GM19463 (cell line): ENCODE measurements at regions not wholly inside any gene's neighbourhood (a gene's known extent, or its start where the extent isn't known, plus 50 kb on each side); places are given as distances from the start of the nearest gene placed in this dataset.

Experiments
- ATAC-seq: cut with Tn5 transposase; IDR thresholded peaks from one replicate; pipeline ENCODE4 v1.9.1; 2021; ENCODE audit warnings: mild to moderate bottlenecking, moderate library complexity; ENCODE audit not compliant: unreplicated experiment

GRCh38 chr13:22693691-22694090 lies 487.1 kb upstream of the SGCG start:
- no peak for ATAC-seq

DNA sequence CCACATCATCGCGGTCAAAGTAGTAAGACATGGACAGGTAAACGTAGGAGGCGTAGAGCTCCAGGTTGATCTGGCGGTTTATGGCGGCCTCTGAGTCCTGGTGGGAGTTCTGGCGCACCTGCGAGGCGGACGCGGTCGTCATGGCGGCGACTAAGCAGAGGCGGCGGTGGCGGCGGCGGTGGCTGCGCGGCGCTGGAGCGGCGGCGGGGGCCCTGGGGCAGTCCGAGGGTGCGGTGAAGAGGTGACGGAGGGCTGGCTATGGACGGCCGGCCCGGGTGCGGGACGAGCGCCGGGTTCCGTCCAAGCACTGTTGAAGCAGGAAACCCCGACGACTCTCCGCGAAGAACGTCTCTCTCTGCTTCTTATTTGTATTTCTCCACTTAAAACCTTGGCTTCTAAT lies 484.3 kb upstream of the SGCG start:
- ATAC-seq: no peak

GRCh38 chr13:22698467-22698866 lies 482.3 kb upstream of the SGCG start:
- ATAC-seq: no peak

DNA sequence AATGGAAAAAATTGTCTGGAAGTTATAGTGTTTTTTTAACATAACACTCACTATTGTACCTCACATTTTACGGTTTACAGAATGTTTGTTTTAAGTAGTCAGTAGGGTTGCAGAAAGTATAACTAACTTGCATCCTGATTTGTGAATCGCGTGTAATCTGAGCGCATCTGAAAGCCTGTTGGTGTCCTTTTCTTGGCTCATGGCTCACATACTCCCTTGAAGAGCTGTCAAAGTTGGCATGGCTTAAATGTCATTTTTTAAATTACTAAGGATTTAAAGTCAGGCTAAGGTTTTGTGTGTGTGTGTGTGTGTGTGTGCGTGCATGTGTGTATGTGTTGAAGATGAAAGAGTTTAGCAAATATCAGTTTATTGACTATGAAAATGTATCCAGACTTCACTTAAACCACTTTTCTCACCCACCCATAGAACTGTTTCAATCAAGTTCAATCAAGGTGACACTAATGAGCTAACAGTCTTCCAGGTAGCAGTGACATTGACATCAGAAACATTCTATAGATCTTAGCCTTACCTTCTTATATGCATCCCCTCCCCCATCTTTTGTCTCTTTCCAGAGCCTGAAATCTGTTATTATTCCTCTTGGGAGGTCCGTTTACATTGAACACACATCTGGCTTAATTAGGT lies 480.4 kb upstream of the SGCG start:
- ATAC-seq: no peak

GRCh38 chr13:22703601-22704209 lies 477.1 kb upstream of the SGCG start:
- ATAC-seq: no peak

- no peak for ATAC-seq
Measured at GRCh38 chr13:22707946-22708345, 472.8 kb upstream of the SGCG start.

DNA sequence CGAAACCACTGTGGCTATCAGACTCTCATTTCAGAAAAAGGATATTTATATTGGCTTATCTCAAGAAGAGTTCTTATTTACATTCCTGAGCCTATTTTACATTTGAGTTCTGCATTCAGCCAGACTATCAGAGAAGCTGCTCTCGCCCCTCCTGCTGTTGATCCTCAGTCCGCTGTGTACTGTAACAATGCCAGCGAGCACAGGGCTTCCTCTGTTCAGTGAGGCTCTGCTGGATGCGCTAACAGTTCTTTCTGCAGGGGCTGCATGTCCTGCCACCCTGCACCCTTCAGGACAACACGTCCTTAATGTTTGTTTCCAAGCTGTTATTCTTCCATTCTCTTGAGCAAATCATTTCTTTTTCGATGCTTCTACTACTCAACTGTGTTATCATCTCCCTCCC lies 463.7 kb upstream of the SGCG start:
- no peak for ATAC-seq

DNA sequence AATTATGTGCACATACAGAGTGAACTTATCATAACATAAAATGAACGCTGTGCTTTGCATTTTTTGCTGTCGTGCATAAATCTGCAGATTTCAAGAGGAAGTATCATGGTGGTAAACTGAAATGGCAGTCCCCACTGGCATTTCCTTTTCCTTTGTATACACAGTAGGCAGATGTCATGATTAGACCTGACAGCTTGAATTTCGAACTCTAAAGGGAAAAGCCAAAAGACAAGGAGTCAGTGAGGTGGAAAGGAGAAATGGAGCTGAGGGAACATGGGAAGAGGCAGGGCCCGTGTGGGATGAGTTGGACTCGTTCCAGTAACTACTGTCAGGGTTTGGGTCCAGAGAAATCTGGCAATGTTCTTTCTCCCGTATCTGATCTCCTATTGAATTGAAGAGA lies 454.1 kb upstream of the SGCG start:
- no peak for ATAC-seq

GRCh38 chr13:22735011-22735995 lies 445.5 kb upstream of the SGCG start:
- no peak for ATAC-seq

- no peak for ATAC-seq
Measured at GRCh38 chr13:22736084-22736767, 444.6 kb upstream of the SGCG start.

GRCh38 chr13:22736768-22737092 lies 444.0 kb upstream of the SGCG start:
- ATAC-seq: no peak

GRCh38 chr13:22738357-22738756 lies 442.4 kb upstream of the SGCG start:
- ATAC-seq: no peak

DNA sequence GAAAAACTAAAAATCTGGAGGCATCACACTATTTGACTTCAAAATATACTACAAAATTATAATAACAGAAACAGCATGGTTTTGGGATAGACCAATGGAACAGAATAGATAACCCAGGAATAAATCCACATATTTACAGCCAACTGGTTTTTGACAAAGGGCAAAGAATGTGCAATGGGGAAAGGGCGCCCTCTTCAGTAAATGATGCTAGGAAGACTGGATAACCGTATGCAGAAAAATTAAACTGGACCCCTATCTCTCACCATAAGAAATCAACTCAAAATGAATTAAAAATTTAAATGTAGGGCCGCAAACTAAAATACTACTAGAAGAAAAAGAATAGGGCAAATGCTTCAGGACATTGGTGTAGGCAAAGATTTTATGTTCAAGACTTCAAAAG lies 440.5 kb upstream of the SGCG start:
- no peak for ATAC-seq

- ATAC-seq: no peak
Measured at GRCh38 chr13:22744688-22745452, 435.9 kb upstream of the SGCG start.

GRCh38 chr13:22748866-22749577 lies 431.8 kb upstream of the SGCG start:
- no peak for ATAC-seq

DNA sequence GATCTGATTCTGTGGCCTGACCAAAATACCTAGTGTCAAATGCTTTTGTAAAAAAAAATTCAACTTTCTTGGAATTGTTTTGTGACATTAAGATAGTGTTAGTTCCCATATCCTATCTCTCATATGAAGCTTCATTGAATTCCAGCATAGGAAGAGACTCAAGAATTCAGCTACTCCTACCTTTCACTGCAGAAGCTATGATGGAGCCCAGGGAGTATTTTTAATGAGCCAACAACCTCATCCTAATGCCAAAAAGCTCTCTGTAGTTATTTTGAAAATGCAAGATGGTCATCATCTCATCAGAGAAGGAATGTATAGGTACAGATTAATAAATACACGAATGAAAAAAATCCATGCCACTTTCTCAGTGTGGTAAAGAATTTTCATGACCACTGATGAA lies 431.2 kb upstream of the SGCG start:
- no peak for ATAC-seq

DNA sequence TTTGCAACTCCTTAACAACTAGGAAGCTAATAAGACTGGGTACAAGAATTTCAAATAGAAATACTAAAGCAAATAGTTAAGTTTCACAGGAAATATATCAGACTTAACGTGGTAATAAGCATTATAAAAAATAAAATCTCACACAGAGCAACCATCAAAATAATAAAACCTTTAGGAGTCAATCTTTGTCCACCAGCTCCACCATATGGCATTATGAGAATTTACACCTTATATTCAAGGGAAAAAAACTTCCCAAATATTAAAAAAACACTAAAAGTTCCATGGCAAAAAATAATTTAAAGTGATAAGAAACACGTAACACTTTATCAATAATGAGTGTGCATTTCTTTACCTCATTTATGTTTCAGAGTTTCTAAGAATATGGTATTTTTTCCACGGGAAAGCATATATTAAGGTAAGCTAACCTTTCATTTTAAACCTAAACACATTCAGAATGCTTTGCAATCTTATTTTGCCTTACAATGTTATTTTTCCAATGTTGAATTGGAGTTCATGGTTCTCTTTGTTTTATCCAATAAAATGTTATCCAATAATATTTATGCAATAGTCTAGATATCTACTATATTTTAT lies 423.2 kb upstream of the SGCG start:
- ATAC-seq: no peak

GRCh38 chr13:22758245-22758644 lies 422.5 kb upstream of the SGCG start:
- no peak for ATAC-seq

DNA sequence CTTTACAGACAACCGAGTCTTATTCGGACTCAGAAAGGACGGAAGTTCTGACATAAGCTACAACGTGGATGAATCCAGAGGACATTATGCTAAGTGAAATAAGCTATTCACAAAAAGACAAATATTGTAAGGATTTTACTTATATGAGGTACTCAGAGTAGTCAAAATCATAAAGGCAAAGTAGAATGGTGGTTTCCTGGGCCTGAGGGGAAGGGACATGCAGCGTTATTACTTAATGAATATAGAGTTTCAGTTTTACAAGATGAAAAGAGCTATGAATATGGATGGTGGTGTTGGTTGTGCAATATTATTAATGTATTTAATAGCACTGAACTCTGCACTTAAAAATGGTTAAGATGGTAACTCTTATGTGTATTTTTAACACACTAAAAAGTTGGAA lies 419.1 kb upstream of the SGCG start:
- ATAC-seq: no peak

DNA sequence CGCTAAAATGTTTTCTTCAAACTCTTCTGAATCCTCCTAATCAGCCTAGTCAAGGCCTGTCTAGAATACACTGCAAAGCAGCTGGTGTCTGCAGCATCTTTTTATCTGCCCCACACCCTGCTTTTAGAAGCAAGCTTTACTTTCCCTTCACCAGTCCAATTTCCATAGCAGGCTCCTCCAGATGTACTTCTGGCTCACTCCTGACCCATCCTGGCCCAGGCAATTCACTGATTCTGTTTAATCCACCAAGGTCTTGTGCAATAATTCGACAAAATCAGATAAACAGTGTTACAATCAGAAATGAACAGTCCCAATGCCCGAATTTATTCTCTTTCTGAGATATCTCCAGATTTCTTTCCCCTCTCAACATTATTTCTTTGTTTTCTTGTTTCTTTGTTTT lies 415.2 kb upstream of the SGCG start:
- no peak for ATAC-seq
